ENCODE measurements at regions not wholly inside any gene's neighbourhood (a gene's known extent, or its start where the extent isn't known, plus 50 kb on each side); places are given as distances from the start of the nearest gene placed in this dataset.
A peak's percentile ranks its signal among the peaks of the same experiment; 100 is the strongest.

- TF ChIP-seq POLR2A (IDR thresholded peaks at IDR 0.05; ENCODE audit: low read depth, low read length) = no peak
- no peak for DNase-seq (ENCODE audit: insufficient read length, low spot score)
- no peak for FAIRE-seq
These were observed 95.5 kb upstream of the NEDD9 start for GRCh38 chr6:11327961-11328360.

- TF ChIP-seq POLR2A (IDR thresholded peaks at IDR 0.05; ENCODE audit: low read depth, low read length) = no peak
- FAIRE-seq = no peak
- no peak for DNase-seq (ENCODE audit: insufficient read length, low spot score)
These were observed 93.6 kb upstream of the NEDD9 start for GRCh38 chr6:11326116-11326515.

- no peak for DNase-seq (ENCODE audit: insufficient read length, low spot score)
- TF ChIP-seq POLR2A (IDR thresholded peaks at IDR 0.05; ENCODE audit: low read depth, low read length) = no peak
- no peak for FAIRE-seq
These were observed 92.1 kb upstream of the NEDD9 start for GRCh38 chr6:11324453-11325015.

- TF ChIP-seq POLR2A (IDR thresholded peaks at IDR 0.05; ENCODE audit: low read depth, low read length) = no peak
- FAIRE-seq (no peak), DNase-seq (ENCODE audit: insufficient read length, low spot score) (no peak)
These were observed 91.4 kb upstream of the NEDD9 start for GRCh38 chr6:11323666-11324452.

GRCh38 chr6:11322252-11322885, 89.9 kb upstream of the NEDD9 start:
- no peak for TF ChIP-seq POLR2A (IDR thresholded peaks at IDR 0.05; ENCODE audit: low read depth, low read length)
- DNase-seq (ENCODE audit: insufficient read length, low spot score) (no peak), FAIRE-seq (no peak)

GRCh38 chr6:11320914-11321597, 88.6 kb upstream of the NEDD9 start:
- DNase-seq (ENCODE audit: insufficient read length, low spot score) (no peak), FAIRE-seq (no peak)
- TF ChIP-seq POLR2A (IDR thresholded peaks at IDR 0.05; ENCODE audit: low read depth, low read length) = no peak

- no peak for TF ChIP-seq POLR2A (IDR thresholded peaks at IDR 0.05; ENCODE audit: low read depth, low read length)
- DNase-seq (ENCODE audit: insufficient read length, low spot score) (no peak), FAIRE-seq (no peak)
These were observed 86.7 kb upstream of the NEDD9 start for GRCh38 chr6:11318835-11319813.

- TF ChIP-seq POLR2A (IDR thresholded peaks at IDR 0.05; ENCODE audit: low read depth, low read length) = no peak
- FAIRE-seq (peak; percentile 57), DNase-seq (ENCODE audit: insufficient read length, low spot score) (peak; percentile 62)
These were observed 85.7 kb upstream of the NEDD9 start for GRCh38 chr6:11317885-11318771.

- DNase-seq (ENCODE audit: insufficient read length, low spot score) = no peak
- TF ChIP-seq POLR2A (IDR thresholded peaks at IDR 0.05; ENCODE audit: low read depth, low read length) = no peak
- no peak for FAIRE-seq
These were observed 83.4 kb upstream of the NEDD9 start for GRCh38 chr6:11315743-11316437.

GRCh38 chr6:11313207-11313606, 80.7 kb upstream of the NEDD9 start:
- no peak for DNase-seq (ENCODE audit: insufficient read length, low spot score)
- no peak for FAIRE-seq
- no peak for TF ChIP-seq POLR2A (IDR thresholded peaks at IDR 0.05; ENCODE audit: low read depth, low read length)

- FAIRE-seq (no peak), DNase-seq (ENCODE audit: insufficient read length, low spot score) (no peak)
- no peak for TF ChIP-seq POLR2A (IDR thresholded peaks at IDR 0.05; ENCODE audit: low read depth, low read length)
These were observed 79.5 kb upstream of the NEDD9 start for GRCh38 chr6:11311970-11312369.

Measured in H54 (cell line).